ENCODE measurements at regions not wholly inside any gene's neighbourhood (a gene's known extent, or its start where the extent isn't known, plus 50 kb on each side); places are given as distances from the start of the nearest gene placed in this dataset.

- Histone ChIP-seq H3K4me1 (ENCODE audit: insufficient read depth, low read length) (no peaks in the 10 kb centered on the region), H3K9me3 (ENCODE audit: insufficient read depth, low read depth, low read length) (no peaks in the 10 kb centered on the region), H3K79me2 (ENCODE audit: insufficient read depth, low read length) (no peaks in the 10 kb centered on the region), H3K4me2 (ENCODE audit: low read length) (no peak overlapping the region), H3K36me3 (ENCODE audit: insufficient read depth, low read length) (no peaks in the 10 kb centered on the region), H3K9ac (ENCODE audit: low read length) (no peak overlapping the region), H4K20me1 (ENCODE audit: insufficient read depth, low read length) (no peaks in the 10 kb centered on the region), H2AFZ (ENCODE audit: low read depth, low read length) (no peak overlapping the region), H3K27me3 (ENCODE audit: insufficient read depth, low read length) (no peaks in the 10 kb centered on the region), H3K27ac (ENCODE audit: low read depth, low read length) (no peak overlapping the region), H3K4me3 (ENCODE audit: insufficient read depth, low read depth, low read length) (no peak overlapping the region)
- no peaks in the 10 kb centered on the region for H3K4me1 Mint-ChIP-seq (ENCODE audit: low read depth, unreplicated experiment)
- H3K27ac Mint-ChIP-seq (ENCODE audit: unreplicated experiment) = no peak overlapping the region
- no peaks in the 10 kb centered on the region for H3K9me3 Mint-ChIP-seq (ENCODE audit: unreplicated experiment)
- TF ChIP-seq CTCF (IDR thresholded peaks at IDR 0.05; ENCODE audit: insufficient read depth, low read depth, low read length) (no peak), EZH2 (IDR thresholded peaks at IDR 0.05; ENCODE audit: insufficient read depth, low read length) (no peak)
- H3K27me3 Mint-ChIP-seq (ENCODE audit: low read depth, unreplicated experiment) = peaks cover 2% of the 10 kb centered on the region
- no peak for FAIRE-seq
- no peaks in the 10 kb centered on the region for H3K36me3 Mint-ChIP-seq (ENCODE audit: low read depth, unreplicated experiment)
- no peak overlapping the region for H3K4me3 Mint-ChIP-seq (ENCODE audit: unreplicated experiment)
- DNase-seq (ENCODE audit: low read depth) = no peak
Observed at GRCh38 chr3:59685432-59685831, 635.6 kb upstream of the CFAP20DC start.

DNA sequence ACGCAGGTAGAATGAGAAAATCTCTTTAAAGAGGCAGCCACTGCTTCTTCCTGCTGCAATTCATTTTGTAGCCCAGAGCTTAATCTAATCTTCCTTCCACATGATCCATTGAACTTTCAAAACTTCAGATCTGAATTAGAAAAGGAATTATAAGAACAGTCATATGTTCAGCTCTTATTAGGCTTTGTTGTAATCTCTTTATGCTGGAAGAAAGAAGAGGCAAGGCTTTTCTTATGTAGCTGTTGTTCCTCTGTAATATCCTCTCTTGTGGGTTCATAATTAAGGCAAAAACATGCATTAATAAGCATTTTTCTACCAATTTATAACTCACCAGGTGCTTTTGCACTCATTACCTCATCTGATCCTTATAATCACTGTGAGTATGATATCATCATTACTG, 634.9 kb upstream of the CFAP20DC start:
- Mint-ChIP-seq H3K9me3 (ENCODE audit: unreplicated experiment) (no peaks in the 10 kb centered on the region), H3K36me3 (ENCODE audit: low read depth, unreplicated experiment) (no peaks in the 10 kb centered on the region), H3K4me3 (ENCODE audit: unreplicated experiment) (no peak overlapping the region), H3K27me3 (ENCODE audit: low read depth, unreplicated experiment) (peaks cover 2% of the 10 kb centered on the region), H3K4me1 (ENCODE audit: low read depth, unreplicated experiment) (no peaks in the 10 kb centered on the region), H3K27ac (ENCODE audit: unreplicated experiment) (no peak overlapping the region)
- no peaks in the 10 kb centered on the region for H3K36me3 ChIP-seq (ENCODE audit: insufficient read depth, low read length)
- no peak overlapping the region for H3K4me2 ChIP-seq (ENCODE audit: low read length)
- H3K9me3 ChIP-seq (ENCODE audit: insufficient read depth, low read depth, low read length) = no peaks in the 10 kb centered on the region
- H2AFZ ChIP-seq (ENCODE audit: low read depth, low read length) = no peak overlapping the region
- no peak overlapping the region for H3K4me3 ChIP-seq (ENCODE audit: insufficient read depth, low read depth, low read length)
- no peaks in the 10 kb centered on the region for H3K79me2 ChIP-seq (ENCODE audit: insufficient read depth, low read length)
- DNase-seq (ENCODE audit: low read depth) = no peak
- no peaks in the 10 kb centered on the region for H3K4me1 ChIP-seq (ENCODE audit: insufficient read depth, low read length)
- H3K9ac ChIP-seq (ENCODE audit: low read length) = no peak overlapping the region
- no peaks in the 10 kb centered on the region for H3K27me3 ChIP-seq (ENCODE audit: insufficient read depth, low read length)
- H3K27ac ChIP-seq (ENCODE audit: low read depth, low read length) = no peak overlapping the region
- no peak for TF ChIP-seq CTCF (IDR thresholded peaks at IDR 0.05; ENCODE audit: insufficient read depth, low read depth, low read length)
- no peak for TF ChIP-seq EZH2 (IDR thresholded peaks at IDR 0.05; ENCODE audit: insufficient read depth, low read length)
- H4K20me1 ChIP-seq (ENCODE audit: insufficient read depth, low read length) = no peaks in the 10 kb centered on the region
- no peak for FAIRE-seq

DNA sequence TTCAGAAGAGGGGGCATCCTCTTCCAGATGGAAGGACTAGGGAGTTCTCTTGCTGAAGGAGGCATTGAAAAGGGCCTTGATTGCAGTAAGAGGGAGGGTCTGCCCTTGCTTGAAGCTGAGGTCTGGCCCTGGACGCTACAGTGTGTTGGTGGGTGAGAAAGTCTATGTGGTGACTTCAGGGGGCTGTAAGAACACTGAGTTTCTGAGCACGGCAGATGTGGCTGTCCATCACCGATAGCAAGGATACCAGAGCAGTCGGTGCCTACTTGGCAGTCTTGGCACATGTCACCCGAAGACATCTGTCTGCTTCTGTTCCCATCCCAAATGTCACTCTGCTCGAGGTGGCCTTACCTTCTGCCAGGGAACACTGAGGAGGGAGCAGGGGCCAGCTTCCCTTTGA, 631.1 kb upstream of the CFAP20DC start:
- H3K9ac ChIP-seq (ENCODE audit: low read length) = no peak overlapping the region
- H3K4me1 ChIP-seq (ENCODE audit: insufficient read depth, low read length) = no peaks in the 10 kb centered on the region
- FAIRE-seq = no peak
- Mint-ChIP-seq H3K36me3 (ENCODE audit: low read depth, unreplicated experiment) (no peaks in the 10 kb centered on the region), H3K9me3 (ENCODE audit: unreplicated experiment) (peaks cover 2% of the 10 kb centered on the region), H3K27me3 (ENCODE audit: low read depth, unreplicated experiment) (peaks cover 2% of the 10 kb centered on the region), H3K4me3 (ENCODE audit: unreplicated experiment) (no peak overlapping the region), H3K4me1 (ENCODE audit: low read depth, unreplicated experiment) (no peaks in the 10 kb centered on the region), H3K27ac (ENCODE audit: unreplicated experiment) (no peak overlapping the region)
- TF ChIP-seq CTCF (IDR thresholded peaks at IDR 0.05; ENCODE audit: insufficient read depth, low read depth, low read length) (no peak), EZH2 (IDR thresholded peaks at IDR 0.05; ENCODE audit: insufficient read depth, low read length) (no peak)
- H3K4me2 ChIP-seq (ENCODE audit: low read length) = no peak overlapping the region
- H3K36me3 ChIP-seq (ENCODE audit: insufficient read depth, low read length) = no peaks in the 10 kb centered on the region
- no peaks in the 10 kb centered on the region for H3K9me3 ChIP-seq (ENCODE audit: insufficient read depth, low read depth, low read length)
- no peak for DNase-seq (ENCODE audit: low read depth)
- no peak overlapping the region for H3K27ac ChIP-seq (ENCODE audit: low read depth, low read length)
- no peak overlapping the region for H3K4me3 ChIP-seq (ENCODE audit: insufficient read depth, low read depth, low read length)
- H3K27me3 ChIP-seq (ENCODE audit: insufficient read depth, low read length) = no peaks in the 10 kb centered on the region
- H4K20me1 ChIP-seq (ENCODE audit: insufficient read depth, low read length) = no peaks in the 10 kb centered on the region
- H2AFZ ChIP-seq (ENCODE audit: low read depth, low read length) = no peak overlapping the region
- H3K79me2 ChIP-seq (ENCODE audit: insufficient read depth, low read length) = no peaks in the 10 kb centered on the region
